Stimulated activated CD8-positive, alpha-beta memory T cell treated with anti-CD3 and anti-CD28 coated beads, Interleukin-15, amount 100 ng/mL, for 48 hours (primary cell): ENCODE measurements at regions not wholly inside any gene's neighbourhood (a gene's known extent, or its start where the extent isn't known, plus 50 kb on each side); places are given as distances from the start of the nearest gene placed in this dataset.
"Not testable (repeated sequence)": the region's sequence is repeated elsewhere in the genome, so short reads cannot be mapped to it uniquely, and the experiment has no call there.

Experiments
- DNase-seq, 2 donors: peaks; one replicate each; pipeline ENCODE4 v3.0.0-alpha.2; 2020; ENCODE audit warnings: low read depth in 2 of 2

DNA sequence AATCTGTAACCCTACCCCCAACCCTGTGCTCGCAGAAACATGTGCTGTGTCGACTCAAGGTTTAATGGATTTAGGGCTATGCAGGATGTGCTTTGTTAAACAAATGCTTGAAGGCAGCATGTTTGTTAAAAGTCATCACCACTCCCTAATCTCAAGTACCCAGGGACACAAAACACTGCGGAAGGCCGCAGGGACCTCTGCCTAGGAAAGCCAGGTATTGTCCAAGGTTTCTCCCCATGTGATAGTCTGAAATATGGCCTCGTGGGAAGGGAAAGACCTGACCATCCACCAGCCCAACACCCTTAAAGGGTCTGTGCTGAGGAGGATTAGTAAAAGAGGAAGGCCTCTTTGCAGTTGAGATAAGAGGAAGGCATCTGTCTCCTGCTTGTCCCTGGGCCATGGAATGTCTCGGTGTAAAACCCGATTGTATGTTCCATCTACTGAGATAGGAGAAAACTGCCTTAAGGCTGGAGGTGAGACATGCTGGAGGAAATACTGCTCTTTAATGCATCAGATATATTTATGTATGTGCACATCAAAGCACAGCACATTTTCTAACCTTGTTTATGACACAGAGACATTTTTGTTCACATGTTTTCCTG, 94.4 kb downstream of the LSM3 start:
- not testable (repeated sequence) for DNase-seq

DNA sequence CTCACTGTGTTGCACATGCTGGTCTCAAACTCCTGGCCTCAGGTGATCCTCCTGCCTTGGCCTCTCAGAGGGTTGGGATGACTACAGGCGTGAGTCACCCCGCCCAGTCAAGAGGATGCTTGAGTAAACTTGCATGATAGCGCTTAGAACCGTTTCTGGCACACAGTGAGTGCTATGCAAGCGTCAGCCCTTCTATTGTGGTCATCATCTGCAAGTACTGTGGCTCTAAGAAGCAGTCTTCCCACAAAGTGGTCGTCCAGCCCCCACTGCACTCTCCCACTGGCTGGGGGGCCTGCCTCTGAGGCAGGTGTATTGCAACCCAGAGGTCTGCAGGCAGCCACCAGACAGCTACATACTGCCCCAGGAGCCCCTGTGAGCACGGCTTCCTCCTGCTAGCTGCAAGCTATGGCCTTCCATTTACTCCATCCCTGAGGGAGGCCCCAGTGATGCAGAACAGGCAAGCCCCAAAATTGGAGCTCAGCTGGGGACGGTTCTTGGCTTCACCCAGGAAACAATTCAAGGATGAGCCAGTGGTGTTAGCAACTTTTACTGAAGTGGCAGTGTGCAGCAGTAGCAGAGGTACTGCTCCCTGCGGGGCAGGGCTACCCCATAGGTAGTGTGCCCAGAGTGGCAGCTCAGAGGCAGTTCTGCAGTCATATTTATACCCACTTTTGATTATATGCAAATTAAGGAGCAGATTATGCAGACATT, 95.4 kb downstream of the LSM3 start:
- no peak for DNase-seq

DNA sequence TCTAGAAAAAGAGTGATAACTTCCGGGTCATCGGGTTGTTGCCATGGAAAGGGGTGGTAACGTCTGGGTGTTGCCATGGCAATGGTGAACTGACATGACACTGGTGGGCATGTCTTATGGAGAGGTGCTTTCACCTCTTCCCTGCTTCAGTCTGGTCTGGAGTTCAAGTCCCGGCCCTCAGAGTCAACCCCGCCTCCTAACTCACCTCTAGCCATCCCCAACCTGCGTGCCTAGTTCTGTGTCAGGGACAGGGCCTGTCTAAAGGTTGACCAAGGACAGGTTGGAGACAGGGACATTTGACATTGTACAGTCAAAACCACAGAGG, 96.0 kb downstream of the LSM3 start:
- no peak for DNase-seq

DNA sequence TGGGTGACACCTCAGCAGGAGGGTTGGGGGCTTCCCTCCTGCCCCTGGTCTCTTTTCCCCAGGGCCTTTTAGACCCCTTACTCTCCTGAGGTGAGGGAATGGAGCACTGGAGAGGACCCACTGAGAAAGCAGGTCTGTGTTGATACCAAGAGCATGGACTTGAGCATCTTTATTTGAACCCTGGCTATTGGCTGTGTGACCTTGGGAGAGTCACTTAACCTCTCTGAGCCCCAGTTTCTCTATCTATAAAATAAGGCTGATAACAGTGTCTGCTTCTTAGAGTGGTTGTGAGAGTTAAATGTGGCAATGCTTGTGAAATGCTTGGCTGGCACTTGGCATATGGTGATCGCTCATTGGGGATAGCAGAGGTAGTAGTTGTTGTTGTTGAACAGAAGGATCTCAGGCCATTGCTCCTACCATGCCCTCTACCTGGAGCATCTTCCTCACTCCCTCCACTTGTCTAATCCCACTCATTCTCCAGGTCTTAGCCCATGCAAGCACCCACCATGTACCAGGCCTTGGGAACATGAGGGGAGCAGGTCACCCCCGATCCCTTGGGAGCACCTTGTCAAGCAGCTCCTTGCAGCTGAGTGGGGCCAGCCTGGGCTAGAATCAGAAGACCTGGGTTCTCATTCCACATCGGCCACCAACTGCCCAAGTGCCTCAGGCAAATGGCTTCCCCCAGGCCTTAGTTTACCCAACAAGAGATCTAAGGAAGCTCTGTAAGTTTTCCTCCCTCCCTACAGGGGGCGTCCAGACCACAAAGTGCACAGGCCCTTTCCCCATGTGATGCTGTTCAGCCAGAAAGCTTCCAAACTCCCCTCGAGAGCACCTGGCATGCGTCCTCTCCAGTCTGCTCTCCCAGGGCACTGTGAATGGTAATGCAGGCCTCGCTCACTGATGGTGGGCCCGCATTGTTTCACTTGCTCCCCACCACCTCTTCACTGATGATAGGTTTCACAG, 96.7 kb downstream of the LSM3 start:
- no peak for DNase-seq

DNA sequence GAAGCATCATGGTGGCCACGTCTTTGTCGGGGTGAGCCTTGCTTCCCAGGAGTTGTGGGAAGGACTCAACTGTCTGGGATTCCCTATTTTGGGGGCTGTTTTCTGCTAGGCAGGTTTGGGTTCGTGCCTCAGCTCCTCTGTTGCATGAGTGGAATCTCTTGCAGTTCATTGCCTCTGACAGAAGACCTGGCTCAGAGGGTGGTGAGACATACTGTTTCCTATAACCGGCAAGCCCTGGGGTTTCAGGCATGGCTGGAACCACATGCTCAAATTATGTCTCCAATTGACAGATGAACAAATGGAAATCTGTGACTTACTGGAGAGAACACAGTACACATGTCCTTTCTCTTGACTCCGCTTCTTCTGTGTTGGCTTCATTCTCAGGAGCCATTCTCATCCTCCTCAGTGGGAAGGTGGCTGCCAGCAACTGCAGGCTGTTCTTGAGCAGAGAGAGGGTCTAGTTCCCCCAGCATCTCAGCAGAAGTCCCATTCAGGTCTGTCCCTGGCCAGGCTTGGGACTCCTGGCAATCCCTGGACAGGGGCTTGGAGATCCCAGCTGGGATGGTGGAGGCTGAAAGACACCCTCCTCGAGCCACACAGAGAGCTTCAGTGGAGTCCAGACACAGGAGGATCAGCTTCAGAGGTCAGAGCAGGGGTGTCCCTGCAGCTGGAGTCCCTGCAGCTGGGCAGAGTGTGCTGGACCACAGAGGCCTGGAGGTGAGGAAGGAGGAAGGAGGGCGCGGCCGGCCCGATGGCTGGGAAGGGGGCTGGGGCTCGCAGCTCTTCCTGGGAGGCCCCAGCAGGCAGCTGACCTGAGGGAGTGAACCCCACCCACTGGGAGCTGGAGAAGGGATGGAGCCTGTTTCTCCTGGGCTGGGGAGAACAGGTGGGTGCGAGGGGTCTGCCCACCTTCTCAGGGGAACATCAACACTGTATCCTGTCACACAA, 97.6 kb downstream of the LSM3 start:
- DNase-seq, result no peak

DNA sequence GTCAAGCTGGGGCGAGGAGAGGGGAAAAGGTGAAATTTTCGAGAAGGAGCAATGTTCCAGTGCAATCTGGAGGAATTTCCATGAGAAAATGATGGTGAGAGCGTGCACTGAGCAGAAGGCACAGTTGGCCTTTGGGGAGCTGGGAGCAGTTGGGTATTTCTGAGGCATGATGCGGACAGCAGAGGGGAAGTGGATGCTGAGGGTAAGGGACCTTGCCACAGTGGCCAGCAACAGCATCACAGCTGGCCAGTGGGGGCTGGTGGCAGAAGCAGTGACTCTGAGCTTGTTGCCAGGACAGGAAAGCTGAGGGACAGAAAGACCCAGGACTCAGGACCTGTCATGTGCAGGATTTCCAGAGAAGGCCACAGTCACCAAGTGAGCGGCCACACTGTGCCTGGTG, 98.9 kb downstream of the LSM3 start:
- no peak for DNase-seq

DNA sequence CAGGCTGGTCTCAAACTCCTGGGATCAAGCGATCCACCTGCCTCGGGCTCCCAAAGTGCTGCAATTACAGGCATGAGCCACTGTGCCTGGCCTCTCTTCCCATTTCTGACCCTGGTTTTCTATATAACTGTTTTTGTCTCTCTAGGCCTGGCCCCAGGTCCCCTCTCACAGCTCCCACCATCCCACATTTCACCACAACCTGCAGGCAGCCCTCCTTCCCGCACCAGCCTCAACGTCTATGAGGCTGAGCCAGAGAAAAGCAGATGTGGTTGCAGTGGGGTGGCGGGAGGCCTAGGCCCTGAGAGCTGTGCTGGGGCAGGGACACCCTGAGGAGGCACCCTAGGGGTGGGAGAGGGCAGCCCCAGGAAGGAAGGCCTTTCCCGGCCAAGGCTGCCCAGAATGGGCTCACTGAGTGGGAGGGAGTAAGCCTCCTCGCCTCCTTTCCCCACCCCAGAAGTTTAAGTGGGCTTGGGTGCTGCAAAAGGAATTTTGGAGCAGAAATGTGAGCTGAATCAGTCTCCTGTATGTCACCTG, 99.7 kb downstream of the LSM3 start:
- no peak for DNase-seq

DNA sequence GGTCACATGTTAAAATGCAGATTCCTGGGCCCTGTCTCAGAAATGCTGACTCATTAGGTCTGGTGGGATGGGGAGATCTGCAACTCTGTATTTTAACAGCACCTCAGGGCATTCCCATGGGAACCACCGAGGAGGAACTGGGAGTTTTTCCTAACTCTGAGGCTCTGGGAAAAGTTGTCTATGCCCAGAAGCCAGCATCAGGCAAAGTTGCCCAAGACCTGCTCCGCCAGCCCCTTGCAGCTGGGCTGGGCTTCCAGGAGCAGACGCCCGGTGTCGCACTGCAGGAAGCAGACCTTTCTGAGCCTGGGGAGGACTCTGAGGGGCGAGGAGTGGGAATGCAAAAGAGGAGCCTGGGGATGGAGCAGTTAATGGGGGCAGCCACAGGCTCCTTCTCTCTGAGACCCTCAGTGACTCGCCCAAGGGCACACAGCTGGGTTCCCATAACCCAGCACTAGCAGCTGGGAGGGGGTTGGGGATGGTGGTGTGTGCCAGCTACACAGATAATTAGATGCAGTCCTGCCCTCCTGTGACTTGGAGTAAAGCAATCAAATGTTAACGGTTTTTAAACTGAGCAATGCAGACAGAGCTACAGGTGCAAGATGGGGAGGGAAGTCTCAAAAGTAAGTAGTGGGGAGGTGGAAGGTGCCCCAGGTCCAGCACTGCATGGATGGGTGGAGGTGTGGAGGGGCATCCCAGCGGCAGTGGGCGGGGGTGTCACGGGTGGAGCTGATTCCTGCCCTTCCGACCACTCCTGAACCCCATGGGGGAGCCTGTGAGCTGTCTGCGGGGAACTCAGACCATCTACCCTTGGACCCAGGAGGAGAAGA, 100.4 kb downstream of the LSM3 start:
- DNase-seq, result no peak

DNA sequence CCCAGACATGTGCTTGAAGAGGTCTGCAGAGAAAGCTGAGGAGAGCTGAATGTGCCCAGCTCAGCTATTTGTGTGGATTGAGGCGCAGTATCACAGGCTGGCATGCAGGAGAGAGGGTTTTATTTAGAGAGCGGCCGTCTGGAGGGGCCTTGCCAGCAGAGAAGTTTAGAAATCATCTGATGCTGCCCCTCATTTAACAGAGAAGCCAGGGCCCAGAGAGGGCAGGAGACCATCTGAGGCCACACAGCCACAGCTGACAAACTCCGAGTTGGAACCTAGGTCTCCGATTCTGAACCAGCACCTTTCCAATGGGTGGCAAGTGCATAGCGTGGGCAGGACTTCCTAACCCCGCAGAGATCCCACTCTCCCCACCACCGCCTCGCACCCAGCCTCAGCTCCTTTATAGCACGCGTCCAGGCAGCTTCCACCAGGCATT, 101.0 kb downstream of the LSM3 start:
- DNase-seq, result no peak

DNA sequence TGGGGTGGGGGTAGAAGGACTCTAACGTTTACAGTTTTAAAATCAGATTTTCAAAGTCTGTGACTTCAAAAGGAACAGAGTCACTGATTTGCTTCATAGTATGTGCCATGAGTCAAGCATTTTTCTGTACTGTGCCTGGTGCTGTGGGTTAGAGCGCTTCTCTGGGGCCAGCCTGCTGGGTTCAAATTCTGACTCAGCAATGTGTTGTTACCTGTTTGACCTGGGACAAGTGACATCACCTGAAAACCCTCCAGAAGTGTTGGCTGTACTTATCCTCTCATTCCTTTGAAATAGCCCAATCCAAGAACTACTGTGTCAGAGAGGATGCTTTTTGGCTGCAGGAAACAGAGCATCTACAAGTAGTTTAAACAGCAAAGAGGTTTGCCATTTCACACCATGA, 101.7 kb downstream of the LSM3 start:
- no peak for DNase-seq

DNA sequence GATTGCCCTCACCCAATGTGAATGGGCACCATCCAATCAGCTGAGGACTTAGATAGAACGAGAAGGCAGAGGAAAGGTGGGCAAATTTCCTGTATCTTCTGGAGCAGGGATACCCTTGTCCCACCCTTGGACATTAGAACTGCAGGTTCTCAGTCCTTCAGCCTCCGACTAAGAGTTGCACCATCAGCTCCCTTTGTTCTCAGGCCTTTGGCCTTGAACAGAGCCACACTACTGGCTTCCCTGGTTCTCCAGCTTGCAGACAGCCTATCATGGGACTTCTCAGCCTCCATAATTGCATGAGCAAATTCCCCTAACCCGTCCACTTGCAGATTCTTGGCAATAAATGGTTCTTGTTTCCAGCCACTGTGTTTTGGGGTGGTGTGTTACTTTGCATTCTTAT, 102.4 kb downstream of the LSM3 start:
- no peak for DNase-seq

DNA sequence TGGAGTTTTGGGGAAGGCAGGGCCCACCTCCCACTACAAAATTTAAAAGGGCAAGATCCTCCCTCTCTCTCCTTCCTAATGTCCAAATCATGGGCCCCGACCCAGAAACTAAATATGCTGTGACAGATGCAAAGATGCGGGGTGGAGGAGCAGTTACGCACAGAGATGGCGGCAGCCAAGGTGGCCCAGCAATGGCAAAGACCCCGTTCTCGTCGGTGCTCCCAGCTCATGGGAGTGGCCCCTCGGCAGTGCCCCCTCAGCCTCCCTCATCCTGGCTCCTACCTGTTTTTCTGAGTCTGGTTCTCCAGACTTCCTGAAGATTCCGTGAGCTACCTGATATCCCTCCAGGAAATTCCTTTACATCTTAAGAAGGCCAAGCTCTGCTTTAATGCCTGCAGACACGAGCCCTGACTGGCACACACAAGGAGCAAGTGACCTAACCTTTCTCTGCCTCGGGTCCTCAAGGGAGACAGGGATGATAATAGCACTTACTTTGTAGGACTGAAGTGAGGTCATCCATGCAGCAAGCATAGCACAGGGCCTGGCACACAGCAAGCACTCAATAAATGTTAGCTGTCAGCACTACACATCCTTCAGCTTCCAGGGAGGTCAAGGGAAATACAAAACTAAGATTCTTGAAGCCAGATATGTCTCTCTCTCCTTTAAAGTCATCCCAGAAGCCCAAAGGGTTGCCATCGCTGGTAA, 103.5 kb downstream of the LSM3 start:
- DNase-seq, result no peak

DNA sequence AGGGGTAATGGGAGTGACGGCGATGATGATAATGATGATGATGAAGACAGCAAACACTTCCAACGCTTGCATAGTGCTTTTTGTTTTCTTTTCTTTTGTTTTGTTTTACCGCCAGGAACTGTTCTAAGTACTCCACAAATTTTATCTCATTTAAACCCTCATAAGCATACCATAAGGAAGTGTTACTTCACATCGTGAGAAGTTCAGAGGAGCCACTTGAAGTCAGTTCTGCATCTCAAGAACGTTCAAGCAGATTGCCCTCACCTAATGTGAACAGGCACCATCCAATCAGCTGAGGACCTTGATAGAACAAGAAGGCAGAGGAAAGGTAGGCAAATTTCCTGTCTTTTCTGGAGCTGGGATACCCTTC, 104.1 kb downstream of the LSM3 start:
- no peak for DNase-seq

DNA sequence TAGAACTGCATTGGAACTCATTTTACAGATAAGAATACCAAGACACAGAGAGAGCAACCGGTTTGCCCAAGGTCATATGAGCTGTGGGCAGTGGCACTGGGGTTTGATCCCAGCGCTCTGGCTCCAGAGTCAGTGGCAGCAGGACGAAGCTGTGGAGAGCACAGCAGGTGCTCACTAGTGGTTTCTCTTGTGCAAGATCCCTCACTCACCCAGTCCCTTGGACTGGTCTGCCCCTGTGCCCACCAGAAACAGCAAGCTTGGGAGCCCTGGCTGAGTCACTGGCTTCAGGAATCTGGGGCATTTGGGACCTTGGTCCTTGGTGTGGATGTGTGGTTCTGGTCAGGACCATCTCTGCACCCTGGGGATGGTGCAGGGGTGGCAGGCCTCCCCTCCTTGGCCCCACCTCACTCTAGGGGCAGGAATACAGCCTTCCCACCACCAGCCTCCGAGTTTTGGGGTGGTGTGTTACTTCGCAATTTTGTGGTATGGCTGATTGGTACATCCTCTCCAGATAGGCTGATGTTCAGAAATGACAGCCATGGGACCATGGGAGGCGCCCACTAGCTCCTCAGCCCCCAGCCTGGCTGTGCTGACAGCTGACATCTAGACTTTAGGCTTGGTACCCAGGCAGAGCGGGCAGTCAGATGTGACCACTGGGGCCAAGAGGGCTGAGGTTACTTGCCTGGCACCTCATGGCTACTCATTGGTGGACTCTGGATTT, 104.6 kb downstream of the LSM3 start:
- no peak for DNase-seq

DNA sequence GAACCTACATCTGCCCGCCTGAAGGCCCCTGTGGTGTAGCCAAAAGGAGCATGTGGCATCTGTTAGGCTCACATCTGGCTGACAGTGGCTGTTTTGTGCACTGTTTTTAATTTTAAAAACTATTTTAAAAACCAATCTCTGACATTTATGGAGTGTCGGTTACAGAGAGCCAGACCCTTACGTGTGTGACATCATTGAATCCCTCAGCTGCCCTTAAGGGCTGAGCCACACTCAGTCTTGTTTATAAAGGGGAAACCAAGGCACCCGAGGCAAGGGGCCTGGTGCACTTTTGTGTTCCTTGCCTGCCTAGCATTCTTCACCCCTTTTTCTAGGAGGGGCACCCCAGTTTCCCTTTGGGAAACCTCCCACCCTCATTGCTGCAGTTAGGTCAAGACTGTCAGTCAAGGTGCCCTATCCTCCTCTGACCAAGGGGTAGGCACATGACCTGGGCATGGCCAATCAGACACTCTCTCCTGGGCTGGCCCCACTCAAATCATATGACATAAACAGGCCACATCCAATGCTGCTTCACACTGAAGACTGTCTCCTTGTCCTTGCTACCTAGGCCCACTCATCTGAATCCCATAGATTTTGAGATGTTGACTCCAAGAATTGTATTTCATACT, 105.3 kb downstream of the LSM3 start:
- DNase-seq, result no peak

DNA sequence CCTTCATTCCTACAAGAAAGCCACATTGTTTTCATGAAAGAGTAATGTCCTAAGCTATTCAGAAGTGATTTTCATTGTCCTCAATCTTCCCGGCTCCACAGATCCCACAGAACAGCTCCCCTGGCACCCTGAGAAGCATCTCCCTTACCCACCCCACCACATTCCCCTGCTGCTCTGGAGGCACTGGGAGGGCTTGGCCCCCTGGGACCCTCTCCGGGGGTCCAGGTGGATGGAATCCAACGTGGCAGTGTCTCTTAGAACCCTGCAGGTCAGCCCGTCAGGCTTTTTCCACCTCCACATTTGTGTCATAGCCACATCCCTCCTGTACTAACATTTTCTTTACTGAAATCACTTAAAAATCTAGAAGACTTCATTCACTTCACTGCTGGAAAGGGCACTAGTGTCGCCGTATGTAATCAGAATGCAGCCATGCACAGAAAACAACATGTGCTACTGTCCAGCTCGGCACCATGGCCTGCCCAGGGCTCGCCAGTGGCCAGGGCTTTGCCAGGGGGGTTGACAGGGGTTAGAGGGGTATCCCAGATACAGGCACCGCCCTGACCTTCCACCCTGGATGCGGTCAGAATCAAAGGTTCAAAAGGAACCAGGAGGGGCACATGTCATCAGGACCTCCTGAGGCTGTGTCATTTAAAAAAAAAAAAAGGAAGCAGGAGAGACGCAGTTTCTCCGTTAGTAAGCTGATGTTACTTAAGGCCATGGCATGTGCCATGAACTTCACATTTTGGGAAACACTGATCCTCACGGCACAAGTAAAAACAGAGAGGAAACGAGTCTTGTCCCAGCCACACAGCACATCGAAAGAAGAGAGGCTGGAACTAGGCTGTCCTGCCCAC, 106.3 kb downstream of the LSM3 start:
- DNase-seq, result no peak

DNA sequence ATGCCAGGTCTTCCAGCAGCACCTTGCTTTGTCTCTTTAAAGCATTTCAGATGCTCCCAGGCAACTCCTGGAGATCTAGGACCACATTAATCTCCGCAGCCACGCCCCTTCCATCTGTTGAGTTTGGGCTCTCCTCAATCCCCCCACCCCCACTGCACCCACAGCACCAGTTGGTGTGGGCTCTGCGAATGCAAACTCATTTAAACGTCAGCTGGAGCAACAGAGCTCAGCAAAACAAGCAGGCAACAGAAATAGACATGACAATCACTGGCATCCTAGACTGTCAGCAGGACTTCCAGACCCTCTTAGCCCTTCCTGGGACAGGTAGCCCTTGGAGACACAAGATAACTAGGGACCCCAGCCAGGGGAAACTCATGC, 106.9 kb downstream of the LSM3 start:
- no peak for DNase-seq
